Hepatocyte (in vitro differentiated cells): ENCODE measurements at regions not wholly inside any gene's neighbourhood (a gene's known extent, or its start where the extent isn't known, plus 50 kb on each side); places are given as distances from the start of the nearest gene placed in this dataset.
A peak's percentile ranks its signal among the peaks of the same experiment; 100 is the strongest.
"Not testable (repeated sequence)": the region's sequence is repeated elsewhere in the genome, so short reads cannot be mapped to it uniquely, and the experiment has no call there.

Source experiments
- DNase-seq: peaks from one replicate; pipeline ENCODE4 v3.0.0-alpha.2; 2016; ENCODE audit warnings: low spot score
- H2AFZ ChIP-seq: fragments of 200-600 bp; sonication (generic); 2 replicates; pipeline ENCODE4 v1.6.0; 2016; ENCODE audit warnings: antibody characterized with exemption, mild to moderate bottlenecking
- H3K27ac ChIP-seq: fragments of 200-600 bp; sonication (generic); 2 replicates; pipeline ENCODE4 v1.5.1; 2016; ENCODE audit warnings: mild to moderate bottlenecking
- H3K27me3 ChIP-seq: fragments of 200-600 bp; sonication (generic); 2 replicates; pipeline ENCODE4 v1.6.1; 2016
- H3K36me3 ChIP-seq: fragments of 200-600 bp; sonication (generic); replicated peaks from 2 replicates; pipeline ENCODE4 v1.5.1; 2016; ENCODE audit warnings: low read depth; ENCODE audit not compliant: insufficient read depth
- H3K4me1 ChIP-seq: fragments of 200-600 bp; sonication (generic); 2 replicates; pipeline ENCODE4 v1.5.1; 2016; ENCODE audit warnings: mild to moderate bottlenecking, moderate library complexity; ENCODE audit not compliant: insufficient read depth
- H3K4me2 ChIP-seq: fragments of 200-600 bp; sonication (generic); 2 replicates; pipeline ENCODE4 v1.6.0; 2016
- H3K4me3 ChIP-seq: fragments of 200-600 bp; sonication (generic); 2 replicates; pipeline ENCODE4 v1.5.1; 2016; ENCODE audit warnings: mild to moderate bottlenecking
- H3K79me2 ChIP-seq: fragments of 200-600 bp; sonication (generic); 2 replicates; pipeline ENCODE4 v1.6.0; 2017; ENCODE audit warnings: mild to moderate bottlenecking
- H3K9me2 ChIP-seq: fragments of 200-600 bp; sonication (generic); replicated peaks from 2 replicates; pipeline ENCODE4 v1.6.0; 2017; ENCODE audit warnings: mild to moderate bottlenecking; ENCODE audit not compliant: insufficient read depth
- H3K9me3 ChIP-seq: fragments of 200-600 bp; sonication (generic); 2 replicates; pipeline ENCODE4 v1.5.1; 2016; ENCODE audit warnings: low read depth, mild to moderate bottlenecking
- H4K20me1 ChIP-seq: fragments of 200-600 bp; sonication (generic); 2 replicates; pipeline ENCODE4 v1.6.0; 2016; ENCODE audit warnings: mild to moderate bottlenecking; ENCODE audit not compliant: insufficient read depth, poor library complexity, severe bottlenecking
- EZH2 ChIP-seq: fragments of 200-600 bp; sonication (generic); IDR thresholded peaks from 2 replicates; pipeline ENCODE4 v1.6.1; 2016; ENCODE audit warnings: antibody characterized with exemption, mild to moderate bottlenecking, borderline replicate concordance
- EZH2phosphoT487 ChIP-seq: fragments of 200-600 bp; sonication (generic); IDR thresholded peaks from one replicate; pipeline ENCODE4 v1.6.1; 2018; ENCODE audit warnings: antibody characterized with exemption, mild to moderate bottlenecking, low read depth, moderate library complexity; ENCODE audit not compliant: unreplicated experiment, severe bottlenecking
- WGBS: methylation state at CpG from one replicate; pipeline ENCODE4 v1.1.6; 2016; ENCODE audit warnings: low lambda C conversion rate; ENCODE audit errors: missing lambda C conversion rate; 5-methylcytosine and 5-hydroxymethylcytosine counted together
- TF ChIP-seq, protein P1 (sequence below): fragments of 200-600 bp; sonication (generic); IDR thresholded peaks from 2 replicates; pipeline ENCODE4 v1.5.1; 2016; ENCODE audit warnings: antibody characterized with exemption, mild to moderate bottlenecking; ENCODE audit not compliant: poor library complexity

DNA sequence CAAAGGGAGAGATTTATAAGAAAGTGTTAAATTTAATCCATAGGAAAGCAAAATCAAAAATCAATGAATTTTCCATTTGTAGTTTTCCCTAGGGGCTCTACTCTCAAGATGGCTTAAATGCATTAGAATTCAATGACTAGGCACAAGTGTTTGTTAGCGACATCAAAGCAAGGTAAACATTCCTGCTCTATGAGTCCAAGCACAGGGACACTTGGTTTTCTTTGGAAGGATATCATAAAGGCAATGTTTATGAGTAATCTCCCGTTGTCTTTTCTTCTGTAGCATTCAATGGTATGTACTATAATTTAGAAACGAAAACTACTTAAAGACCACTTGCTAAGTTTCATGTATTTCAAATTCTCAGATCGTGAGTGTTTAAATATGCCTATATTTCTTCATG, 54.8 kb upstream of the ZNF717 start:
- H3K4me2 ChIP-seq, H3K9me2 ChIP-seq, H3K9me3 ChIP-seq, H3K4me1 ChIP-seq, H3K36me3 ChIP-seq, H4K20me1 ChIP-seq, H3K79me2 ChIP-seq, DNase-seq, H3K4me3 ChIP-seq, H3K27ac ChIP-seq, H2AFZ ChIP-seq, H3K27me3 ChIP-seq: not testable (repeated sequence)
- WGBS: 78% methylated on average over 4 of the region's 4 CpGs

DNA sequence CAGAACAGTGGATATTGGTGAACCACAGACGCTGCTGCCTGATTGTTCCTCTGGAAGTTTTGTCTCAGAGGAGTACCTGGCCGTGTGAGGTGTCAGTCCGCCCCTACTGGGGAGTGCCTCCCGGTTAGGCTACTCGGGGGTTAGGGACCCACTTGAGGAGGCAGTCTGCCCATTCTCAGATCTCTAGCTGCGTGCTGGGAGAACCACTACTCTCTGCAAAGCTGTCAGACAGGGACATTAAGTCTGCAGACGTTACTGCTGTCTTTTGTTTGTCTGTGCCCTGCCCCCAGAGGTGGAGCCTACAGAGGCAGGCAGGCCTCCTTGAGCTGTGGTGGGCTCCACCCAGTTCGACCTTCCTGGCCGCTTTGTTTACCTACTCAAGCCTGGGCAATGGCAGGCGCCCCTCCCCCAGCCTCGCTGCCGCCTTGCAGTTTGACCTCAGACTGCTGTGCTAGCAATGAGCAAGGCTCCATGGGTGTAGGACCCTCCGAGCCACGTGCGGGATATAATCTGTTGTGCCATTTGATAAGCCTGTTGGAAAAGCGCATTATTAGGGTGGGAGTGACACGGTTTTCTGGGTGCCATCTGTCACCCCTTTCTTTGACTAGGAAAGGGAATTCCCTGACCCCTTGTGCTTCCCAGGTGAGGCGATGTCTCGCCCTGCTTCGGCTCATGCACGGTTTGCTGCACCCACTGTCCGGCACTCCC, 65.1 kb upstream of the ZNF717 start:
- not testable (repeated sequence) for H2AFZ ChIP-seq, DNase-seq
- peak overlapping the region; percentile 44 for H3K4me2 ChIP-seq

GRCh38 chr3:75863130-75863529, 77.8 kb upstream of the ZNF717 start:
- Histone ChIP-seq H3K4me1 (no peaks in the 10 kb centered on the region), H3K9me2 (no peaks in the 10 kb centered on the region), H2AFZ (no peak overlapping the region), H3K4me2 (no peak overlapping the region), H4K20me1 (no peaks in the 10 kb centered on the region), H3K27me3 (no peaks in the 10 kb centered on the region), H3K36me3 (no peaks in the 10 kb centered on the region), H3K27ac (no peak overlapping the region), H3K4me3 (no peak overlapping the region), H3K9me3 (no peaks in the 10 kb centered on the region), H3K79me2 (no peaks in the 10 kb centered on the region)
- TF ChIP-seq EZH2 (no peak), EZH2phosphoT487 (no peak)
- TF ChIP-seq, protein P1, sequence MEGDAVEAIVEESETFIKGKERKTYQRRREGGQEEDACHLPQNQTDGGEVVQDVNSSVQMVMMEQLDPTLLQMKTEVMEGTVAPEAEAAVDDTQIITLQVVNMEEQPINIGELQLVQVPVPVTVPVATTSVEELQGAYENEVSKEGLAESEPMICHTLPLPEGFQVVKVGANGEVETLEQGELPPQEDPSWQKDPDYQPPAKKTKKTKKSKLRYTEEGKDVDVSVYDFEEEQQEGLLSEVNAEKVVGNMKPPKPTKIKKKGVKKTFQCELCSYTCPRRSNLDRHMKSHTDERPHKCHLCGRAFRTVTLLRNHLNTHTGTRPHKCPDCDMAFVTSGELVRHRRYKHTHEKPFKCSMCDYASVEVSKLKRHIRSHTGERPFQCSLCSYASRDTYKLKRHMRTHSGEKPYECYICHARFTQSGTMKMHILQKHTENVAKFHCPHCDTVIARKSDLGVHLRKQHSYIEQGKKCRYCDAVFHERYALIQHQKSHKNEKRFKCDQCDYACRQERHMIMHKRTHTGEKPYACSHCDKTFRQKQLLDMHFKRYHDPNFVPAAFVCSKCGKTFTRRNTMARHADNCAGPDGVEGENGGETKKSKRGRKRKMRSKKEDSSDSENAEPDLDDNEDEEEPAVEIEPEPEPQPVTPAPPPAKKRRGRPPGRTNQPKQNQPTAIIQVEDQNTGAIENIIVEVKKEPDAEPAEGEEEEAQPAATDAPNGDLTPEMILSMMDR: no peak
- WGBS: 93% methylated on average over 1 of the region's 1 CpG
- no peak for DNase-seq

More for the DNA sequence above, 65.1 kb upstream of the ZNF717 start:
- H3K79me2 ChIP-seq, H3K4me1 ChIP-seq, H3K27me3 ChIP-seq, H3K36me3 ChIP-seq, H3K9me2 ChIP-seq, H3K27ac ChIP-seq, H3K9me3 ChIP-seq, H3K4me3 ChIP-seq, H4K20me1 ChIP-seq: not testable (repeated sequence)
- 60% methylated on average over 21 of the region's 22 CpGs for WGBS

- 45% methylated on average over 2 of the region's 2 CpGs for WGBS
- TF ChIP-seq, protein P1: no peak
- no peak for TF ChIP-seq EZH2
- no peak for TF ChIP-seq EZH2phosphoT487
- Histone ChIP-seq H2AFZ (no peak overlapping the region), H3K4me3 (no peak overlapping the region), H3K4me1 (no peaks in the 10 kb centered on the region), H4K20me1 (no peaks in the 10 kb centered on the region), H3K9me3 (no peaks in the 10 kb centered on the region), H3K4me2 (no peak overlapping the region), H3K36me3 (no peaks in the 10 kb centered on the region), H3K27me3 (no peaks in the 10 kb centered on the region), H3K27ac (no peak overlapping the region), H3K9me2 (no peaks in the 10 kb centered on the region), H3K79me2 (no peaks in the 10 kb centered on the region)
- DNase-seq: no peak
Observed at GRCh38 chr3:75863878-75864277, 78.5 kb upstream of the ZNF717 start.

GRCh38 chr3:75883719-75884118, 98.4 kb upstream of the ZNF717 start:
- H3K27ac ChIP-seq, H2AFZ ChIP-seq, H3K9me3 ChIP-seq, H3K4me3 ChIP-seq, H3K4me1 ChIP-seq, H3K79me2 ChIP-seq, H3K4me2 ChIP-seq, DNase-seq, H3K27me3 ChIP-seq, H4K20me1 ChIP-seq, H3K9me2 ChIP-seq, H3K36me3 ChIP-seq: not testable (repeated sequence)
- WGBS: 81% methylated on average over 5 of the region's 5 CpGs
